GM18508 (cell line): ENCODE measurements at regions not wholly inside any gene's neighbourhood (a gene's known extent, or its start where the extent isn't known, plus 50 kb on each side); places are given as distances from the start of the nearest gene placed in this dataset.

Source experiments
- ATAC-seq: cut with Tn5 transposase; IDR thresholded peaks from one replicate; pipeline ENCODE4 v1.9.1; 2021; ENCODE audit warnings: moderate number of reproducible peaks; ENCODE audit not compliant: insufficient read depth, unreplicated experiment

DNA sequence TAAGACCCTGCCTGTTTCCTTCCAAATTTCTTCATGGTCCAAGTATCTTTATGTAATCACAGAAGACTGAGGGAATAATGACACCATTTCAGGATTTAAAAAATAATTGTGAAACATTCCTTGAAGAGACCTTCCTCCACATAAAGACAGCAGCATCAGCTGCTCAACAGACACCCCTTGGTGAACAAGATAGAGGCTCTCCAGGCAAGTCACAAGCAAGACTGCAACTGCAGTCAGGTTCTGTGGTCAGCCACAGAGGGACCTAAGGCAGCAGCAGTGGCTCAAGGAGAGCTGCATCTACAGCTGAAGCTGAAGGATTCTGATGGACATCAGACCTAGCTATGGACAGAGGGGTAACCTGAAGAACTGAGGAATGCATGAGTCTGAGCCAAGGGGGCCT is 97.2 kb upstream of the C3orf80 start:
- ATAC-seq, result no peak

DNA sequence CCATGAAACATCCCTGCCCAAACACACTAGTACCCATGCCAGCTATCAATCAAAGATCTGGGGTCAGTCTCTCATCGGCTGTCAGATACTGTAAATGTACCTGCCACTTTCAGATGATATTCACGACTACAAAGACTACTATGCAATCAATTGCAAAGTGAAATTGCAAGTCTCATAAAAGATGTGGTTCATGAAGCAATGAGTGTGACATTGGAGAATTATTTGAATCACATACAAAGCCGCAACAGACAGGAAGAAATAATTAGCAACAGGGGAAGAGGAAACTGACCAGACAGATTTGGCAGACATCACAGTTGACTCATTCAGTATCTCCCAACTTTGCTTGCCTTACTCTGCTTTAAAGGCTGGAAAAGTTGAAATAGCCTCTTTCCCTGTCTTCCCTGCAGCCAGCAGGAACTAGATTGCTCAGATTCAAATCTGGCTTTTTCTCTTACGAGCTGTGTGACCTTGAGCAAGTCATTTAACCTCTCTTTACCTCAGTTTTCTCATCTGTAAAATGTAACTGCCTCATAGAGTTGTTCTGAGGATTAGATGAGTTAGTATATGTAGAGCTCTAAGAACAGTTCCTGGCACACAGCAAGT is 95.7 kb upstream of the C3orf80 start:
- no peak for ATAC-seq

DNA sequence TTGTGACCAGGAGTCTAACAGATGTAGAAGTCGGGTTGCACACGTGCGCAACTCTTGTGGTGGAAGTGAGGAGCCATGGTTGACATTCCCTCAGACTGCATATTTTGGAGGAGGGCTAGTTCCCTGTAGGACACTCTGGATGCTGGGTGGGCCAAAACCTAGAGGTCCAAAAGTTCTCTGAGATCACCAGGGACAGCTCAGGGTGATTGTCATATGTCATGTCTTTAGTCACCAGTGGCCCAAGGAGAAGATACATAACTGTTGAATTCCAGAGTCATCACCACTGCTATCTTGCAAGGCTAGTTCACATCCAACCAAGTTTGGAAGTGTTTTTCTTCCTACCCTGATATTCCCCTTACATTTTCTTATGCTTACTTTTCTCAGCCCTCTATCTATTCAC is 95.2 kb upstream of the C3orf80 start:
- no peak for ATAC-seq

DNA sequence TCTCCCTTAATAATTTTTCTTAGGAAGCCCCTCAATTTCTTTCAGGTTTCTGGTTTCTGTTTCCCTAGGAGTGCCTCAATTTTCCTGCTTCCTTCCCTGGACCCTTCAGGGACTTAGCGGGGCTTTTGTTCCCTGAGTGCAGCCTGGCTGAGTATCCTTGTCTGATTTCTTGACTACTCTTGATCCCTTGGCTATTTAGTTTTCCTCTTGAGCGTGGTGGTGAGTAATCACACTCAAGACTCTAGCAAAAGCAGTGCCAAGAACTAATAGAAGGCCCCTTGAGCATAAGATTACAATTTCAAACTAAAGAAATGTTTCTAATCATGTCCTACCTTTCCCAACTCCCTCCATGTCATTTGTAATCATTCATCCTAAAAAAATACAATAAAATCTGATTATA is 94.3 kb upstream of the C3orf80 start:
- no peak for ATAC-seq

DNA sequence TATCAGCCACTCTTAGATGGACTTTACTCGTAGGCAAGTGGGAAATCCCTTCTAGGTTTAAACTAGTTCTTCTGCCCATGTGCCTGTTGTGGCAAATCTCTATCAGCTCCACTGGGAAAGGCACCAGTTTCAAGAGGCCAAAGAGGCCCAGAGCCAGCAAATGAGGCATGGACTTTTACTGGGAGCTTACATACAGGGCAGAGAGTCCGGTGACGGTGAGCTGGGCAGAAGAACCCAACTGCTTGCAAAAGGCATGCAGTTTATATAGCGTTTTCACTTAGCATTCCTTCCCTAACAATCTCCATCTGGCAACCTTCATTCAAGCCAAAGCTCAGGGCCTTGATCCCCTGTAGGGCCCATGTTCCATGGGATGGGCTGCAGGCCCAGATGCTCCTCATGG is 93.0 kb upstream of the C3orf80 start:
- ATAC-seq, result no peak

DNA sequence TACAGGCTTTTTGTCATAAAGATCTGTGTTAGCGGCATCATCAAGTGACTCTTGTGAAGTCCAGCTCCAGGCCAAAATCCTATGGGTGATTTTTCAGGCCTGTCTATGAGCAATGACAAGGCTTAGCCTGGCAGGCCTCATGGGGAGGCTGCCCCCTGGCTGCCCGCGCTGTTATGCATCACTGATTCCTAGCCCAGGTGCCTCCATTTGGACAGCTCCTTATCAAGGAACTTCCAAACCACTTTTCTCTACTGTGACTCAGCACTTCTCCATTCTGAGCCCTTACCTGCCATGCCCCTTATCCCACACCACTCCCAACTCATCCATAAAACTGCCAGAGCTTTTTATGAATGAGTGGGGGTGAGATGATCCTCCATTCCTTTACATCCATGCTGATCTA is 91.5 kb upstream of the C3orf80 start:
- no peak for ATAC-seq

DNA sequence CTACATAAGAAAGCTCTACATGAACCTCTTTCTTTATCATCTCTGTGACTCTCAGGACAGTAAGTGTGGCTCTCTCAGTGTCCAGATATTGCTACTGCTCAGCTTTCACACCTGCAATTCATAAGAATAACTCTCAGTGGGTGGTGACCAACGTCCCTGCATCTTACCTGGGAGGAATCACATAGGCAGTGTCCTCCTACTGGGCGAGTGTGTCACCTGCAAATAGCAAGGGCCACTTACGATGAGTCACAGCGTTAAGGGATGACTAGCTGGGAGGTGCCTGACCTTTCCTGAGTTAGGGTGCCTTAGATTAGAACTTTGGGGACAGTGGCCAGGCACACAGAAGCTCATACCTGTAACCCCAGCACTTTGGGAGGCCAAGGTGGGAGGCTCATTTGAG is 90.8 kb upstream of the C3orf80 start:
- ATAC-seq, result no peak

DNA sequence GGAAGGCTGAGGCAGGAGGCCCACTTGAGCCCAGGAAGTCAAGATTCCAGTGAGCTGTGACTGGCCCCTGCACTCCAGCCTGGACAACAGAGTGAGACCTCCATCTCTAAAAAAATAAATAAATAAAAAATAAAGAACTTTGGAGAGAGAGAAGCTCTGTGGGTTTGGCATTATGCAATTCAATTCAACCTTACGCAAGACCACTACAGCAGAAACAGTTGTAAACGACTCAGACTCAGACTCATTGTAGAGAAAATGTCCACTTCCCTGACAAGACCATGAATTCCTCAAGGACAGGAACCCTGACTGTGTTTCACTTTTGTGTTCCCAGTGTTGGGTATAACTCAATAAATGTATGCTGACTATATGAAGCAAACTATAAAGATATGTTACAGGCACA is 90.3 kb upstream of the C3orf80 start:
- ATAC-seq, result no peak

DNA sequence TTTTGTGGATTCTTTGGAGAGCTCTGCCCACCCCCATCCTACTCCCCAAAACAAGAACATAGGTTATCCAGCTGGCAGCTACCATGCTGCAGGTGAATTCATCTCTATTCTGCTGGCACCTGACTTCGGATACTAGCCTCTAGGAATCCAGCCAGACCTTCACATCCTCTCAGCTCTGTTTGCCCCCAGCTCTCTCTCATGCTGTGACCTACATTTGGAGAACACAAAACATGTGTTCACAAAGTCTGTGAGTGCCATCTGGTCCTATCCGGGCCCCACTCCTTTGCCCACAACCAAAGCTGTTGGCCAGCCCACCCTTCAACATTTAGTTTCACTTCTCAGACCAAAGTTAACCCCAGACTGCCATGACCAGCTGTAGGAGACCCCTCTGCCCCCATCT is 89.4 kb upstream of the C3orf80 start:
- ATAC-seq, result no peak

DNA sequence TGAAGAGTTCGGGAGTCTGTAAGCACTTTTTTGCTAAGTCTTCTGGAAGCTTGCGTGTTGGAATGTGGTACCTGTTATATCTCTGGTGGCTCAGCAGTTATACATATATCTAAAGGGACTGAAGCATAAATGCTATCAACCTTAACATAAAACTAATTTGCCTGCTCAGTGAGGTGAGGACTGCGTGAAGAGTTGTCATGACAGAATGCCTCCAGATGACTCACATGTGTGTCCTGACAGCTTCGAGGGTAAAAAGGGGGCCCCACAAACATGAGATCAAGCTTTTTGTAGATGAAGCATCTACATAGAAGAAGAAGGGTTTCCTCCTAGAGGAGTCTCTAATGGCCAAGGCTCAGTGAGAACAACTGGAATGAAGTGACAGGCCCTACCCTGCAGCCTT is 88.8 kb upstream of the C3orf80 start:
- ATAC-seq, result no peak

DNA sequence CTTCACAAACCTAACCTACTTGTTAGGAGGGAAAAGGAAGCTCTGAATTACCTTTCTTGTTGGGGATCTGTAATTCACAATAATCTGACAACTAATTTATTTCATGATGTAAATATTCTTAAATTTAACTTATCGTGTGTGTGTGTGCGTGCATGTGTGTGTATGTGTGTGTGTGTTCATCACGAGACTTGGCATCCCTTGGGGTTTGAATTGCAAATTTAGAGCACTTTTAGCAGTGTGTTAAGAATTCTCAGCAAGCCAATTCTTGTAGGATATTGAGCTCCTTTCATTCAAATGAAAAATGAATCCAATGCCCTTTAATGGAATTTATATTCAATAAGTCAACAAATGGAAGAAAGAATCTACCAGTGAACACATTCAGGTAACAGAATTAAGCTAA is 85.9 kb upstream of the C3orf80 start:
- no peak for ATAC-seq

DNA sequence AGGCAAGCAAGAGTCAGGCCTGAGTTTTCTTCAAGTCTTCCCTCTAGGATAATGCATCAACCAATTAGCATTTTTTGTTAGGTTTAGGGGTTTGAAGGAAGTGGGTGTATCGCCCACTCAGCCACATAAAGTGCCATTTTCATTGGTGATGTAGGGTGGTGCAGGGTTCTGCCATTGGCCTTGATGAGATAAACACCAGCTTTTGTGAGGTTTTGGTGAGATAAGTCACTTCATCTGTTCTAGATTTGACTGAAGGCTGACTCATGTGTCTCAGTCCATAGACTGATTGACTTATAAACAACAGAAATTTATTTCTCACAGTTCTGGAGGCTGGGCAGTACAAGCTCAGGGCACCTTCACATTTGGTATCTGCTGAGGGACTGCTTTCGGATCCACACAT is 84.5 kb upstream of the C3orf80 start:
- ATAC-seq, result no peak

DNA sequence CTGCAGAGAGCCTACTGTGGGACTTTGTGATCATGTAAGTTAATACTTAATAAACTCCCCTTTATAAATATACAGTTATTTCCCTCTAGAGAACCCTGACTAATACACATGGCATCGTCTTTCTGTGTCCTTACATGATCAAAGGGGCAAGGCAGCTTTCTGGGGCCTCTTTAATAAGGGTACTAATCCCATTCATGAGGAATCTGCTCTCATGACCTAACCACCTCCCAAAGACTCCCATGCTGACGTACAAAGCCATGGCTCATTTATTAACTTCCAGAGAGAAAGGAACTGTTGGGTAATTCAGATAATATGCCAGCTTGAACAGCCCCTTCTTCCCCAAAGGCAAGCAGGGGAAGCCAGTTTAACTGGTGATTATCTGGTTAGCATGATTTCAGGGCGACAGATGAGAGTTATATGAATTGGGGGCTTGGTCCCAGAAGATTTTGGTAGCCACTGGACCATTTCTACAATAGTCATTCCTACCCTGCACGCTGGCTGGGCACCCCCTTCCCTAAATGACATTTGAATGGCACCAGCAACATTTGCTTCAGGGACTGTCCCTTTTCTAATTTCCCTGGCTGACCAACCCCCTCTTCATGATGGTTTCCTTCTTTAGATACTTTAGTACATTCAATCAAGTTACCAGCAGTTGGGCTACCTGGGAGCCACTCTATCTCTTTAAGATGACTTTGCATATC is 83.6 kb upstream of the C3orf80 start:
- no peak for ATAC-seq

DNA sequence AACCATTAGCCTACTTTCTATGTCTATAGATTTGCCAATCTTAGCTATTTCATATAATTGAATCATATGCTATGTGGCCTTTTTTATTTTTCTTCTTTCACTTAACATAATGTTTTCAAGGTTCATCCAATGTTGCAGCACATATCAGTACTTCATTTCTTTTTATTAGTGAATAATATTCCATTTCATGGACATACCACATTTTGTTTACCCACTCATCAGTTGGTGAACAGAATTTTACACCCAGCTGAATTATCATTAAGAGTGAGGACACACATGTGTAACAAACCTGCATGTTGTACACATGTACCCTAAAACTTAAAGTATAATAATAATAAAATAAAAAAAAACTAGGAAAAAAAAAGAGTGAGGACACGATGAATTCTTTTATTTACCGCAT is 81.7 kb upstream of the C3orf80 start:
- no peak for ATAC-seq

DNA sequence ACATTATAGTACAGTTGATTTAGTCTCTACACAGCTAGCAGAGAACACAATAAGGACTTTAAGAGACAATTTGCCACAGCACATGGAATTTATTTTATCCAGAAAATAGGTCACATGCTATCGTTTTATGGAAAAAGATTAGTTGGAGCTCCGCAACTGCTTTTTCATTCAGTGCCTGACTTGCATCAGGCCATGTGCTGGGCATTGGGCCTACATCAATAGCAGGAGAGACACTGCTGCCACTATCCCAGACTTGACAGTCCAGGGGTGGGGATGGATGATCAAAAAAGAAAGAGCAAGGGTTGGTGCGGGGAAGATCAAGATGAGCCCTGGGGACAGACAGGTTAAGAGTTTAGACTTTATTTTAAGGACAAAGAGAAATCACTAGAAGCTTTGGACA is 75.2 kb upstream of the C3orf80 start:
- ATAC-seq, result no peak

DNA sequence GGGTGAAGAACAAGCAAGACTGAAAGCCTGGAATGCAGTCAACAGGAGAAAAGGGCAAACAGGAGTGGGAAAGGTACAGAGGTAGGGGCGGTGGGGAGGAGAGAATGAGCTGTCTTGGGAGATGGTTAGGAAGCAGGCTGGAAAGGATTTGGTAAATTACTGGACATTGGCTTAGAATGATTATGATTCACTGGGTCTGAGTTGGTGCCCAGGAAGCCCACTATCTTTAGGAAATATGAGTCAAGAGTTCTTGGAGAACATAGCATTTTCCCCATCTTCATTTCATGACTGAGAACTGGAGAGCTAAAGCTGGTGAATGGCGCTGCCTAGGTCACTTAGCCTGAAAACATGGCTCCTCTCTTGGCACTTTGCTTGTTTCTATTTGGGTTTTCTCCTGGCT is 74.7 kb upstream of the C3orf80 start:
- ATAC-seq, result no peak

DNA sequence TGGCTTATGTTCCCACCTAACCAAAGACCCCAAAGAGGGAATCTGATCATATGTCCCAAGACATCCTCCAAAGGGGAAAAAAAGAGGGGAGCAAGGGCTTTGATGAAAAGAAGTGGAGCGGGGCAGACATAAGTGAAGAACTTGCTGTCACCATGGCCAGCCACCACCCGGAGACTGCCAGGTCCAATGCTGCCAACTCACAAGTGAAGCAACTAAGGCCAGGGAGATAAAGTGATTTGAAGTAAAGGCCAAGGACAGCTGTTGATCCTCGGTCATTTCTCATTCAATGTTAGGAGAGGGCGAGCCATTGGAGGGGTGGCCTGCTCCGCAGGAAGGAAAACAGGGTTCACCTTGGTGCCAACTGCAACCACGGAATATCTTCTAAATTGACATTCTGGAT is 72.6 kb upstream of the C3orf80 start:
- no peak for ATAC-seq

DNA sequence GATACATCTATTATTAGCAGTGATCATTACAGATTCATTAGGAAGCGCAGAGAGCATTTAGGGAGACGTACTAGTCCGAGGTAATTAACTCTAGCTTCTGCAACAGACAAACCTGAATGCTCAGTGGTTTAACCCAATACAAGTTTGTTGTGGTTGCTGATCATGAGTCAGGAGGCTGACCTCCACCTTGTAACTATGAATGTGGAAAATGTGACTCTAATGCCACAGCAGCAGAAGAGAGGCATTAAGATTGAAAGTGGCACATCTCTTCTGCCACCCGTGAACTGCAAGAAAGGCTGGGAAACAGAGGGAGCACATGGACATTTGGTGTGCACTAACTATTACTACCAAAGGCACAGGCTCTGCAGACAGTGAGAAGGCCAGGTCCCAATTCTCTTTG is 71.2 kb upstream of the C3orf80 start:
- no peak for ATAC-seq

DNA sequence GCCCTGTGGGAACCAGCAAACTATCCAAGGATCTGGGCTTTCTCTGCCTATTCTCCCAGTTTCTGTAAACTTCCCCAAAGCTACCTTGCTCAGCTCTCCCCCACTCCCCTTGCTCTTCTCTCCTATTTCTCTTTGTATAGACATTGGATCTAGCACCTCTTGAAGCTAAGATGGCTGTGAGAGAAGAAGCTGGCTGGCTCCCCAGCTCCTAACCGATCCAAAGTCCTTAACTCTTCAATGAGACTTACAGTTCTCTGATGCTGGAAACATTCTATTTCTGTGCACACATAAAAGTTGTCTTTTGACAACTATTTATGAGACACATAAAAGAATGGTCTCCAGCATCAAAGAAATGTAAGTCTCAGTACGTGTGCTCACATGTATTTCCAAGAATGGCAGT is 70.6 kb upstream of the C3orf80 start:
- no peak for ATAC-seq

DNA sequence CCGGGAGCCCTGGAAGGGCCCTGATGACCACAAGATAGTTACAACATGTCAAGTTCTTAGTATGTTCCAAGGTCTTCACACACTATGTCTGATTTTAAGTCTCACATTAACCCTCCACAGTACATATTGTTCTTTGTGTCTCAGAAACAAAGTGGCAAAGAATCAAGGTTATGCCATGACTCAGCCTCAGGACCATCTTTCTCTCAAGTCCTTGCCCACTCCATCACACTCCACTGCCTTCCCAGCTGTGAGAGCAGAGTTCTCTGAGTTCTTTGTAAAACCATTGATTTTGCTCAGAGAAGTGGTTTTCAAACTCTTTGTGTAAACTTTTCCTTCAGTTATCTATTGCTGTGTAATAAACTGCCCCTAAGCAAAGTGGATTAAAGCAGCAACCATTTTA is 67.9 kb upstream of the C3orf80 start:
- no peak for ATAC-seq

DNA sequence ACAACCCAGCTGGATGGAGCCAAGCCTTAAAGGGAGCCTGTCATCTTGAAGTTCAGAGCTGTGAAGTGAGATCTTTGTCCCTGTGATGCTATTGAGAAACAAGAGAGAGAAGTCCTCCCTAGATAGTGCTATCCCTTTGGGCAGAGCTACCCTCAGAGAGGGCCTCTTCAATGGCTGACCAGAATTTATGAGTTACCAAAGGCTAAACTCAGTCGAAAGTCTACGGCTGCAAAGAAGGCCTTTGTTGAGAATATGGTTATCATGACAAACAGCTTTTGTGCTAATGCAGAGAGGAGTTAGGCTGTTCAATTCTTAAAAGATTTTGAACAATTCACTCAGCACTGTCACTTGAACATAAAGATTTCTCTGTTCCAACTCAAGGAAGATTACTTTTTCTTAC is 65.9 kb upstream of the C3orf80 start:
- ATAC-seq, result no peak

DNA sequence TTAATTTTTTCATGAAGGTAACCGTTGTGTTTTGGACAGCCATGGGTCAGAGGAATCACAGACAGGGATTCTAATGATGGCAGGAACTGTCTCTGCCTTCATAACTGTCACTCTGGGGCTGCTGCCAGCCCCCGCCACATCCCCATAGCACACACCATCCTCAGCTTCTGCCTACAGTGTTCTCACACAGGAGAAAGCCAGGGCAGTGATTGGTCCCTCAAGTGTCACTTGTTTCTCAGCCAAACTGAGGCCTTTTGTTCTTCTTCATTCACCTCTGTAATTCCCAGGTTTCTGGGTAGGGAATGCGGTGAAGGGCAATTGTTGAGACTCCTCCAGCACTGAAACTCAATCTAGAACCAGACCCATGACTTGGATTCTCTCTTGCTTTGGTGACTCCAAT is 65.4 kb upstream of the C3orf80 start:
- no peak for ATAC-seq

DNA sequence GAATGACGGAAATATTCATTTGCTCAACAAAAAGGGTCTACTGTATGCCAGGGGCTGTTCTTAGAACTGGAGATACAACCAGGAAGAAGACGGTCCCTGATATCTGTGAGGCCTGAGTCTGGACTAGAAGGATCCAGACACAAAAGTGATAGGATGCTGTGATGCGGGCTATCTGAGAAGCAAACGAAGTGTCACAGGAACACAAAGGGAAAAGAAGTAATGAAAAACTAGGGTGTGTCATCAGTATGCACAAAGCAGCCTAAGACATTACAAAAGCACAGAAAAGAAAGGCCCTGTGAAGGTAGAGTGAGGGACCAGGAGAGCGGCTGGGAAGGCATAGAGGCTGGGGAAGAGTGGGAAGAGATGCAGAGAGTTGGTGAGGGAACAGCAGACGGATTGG is 63.3 kb upstream of the C3orf80 start:
- ATAC-seq, result no peak
